Right lobe of liver (tissue), 4 donors: ENCODE measurements at regions not wholly inside any gene's neighbourhood (a gene's known extent, or its start where the extent isn't known, plus 50 kb on each side); places are given as distances from the start of the nearest gene placed in this dataset.

ENCODE experiments used
- CTCF ChIP-seq, 4 donors: fragments of 200-600 bp in 3 of 4; fragments of 450-650 bp in 1 of 4; IDR thresholded peaks; one replicate each; pipeline versions ENCODE4 v1.5.1 to v1.8.0; 2016 to 2022; ENCODE audit warnings: antibody characterized with exemption in 4 of 4, mild to moderate bottlenecking in 2 of 4
- POLR2A ChIP-seq: fragments of 450-650 bp; IDR thresholded peaks from one replicate; pipeline ENCODE4 v1.6.1; 2017; ENCODE audit warnings: antibody characterized with exemption, mild to moderate bottlenecking
- donor health status: DM: no; HTN: no; CAD: no.
- donor health status: DM: no; HTN: no; CAD: no.
- donor health status: DM: no; HTN: yes; CAD: no.

- no peak for TF ChIP-seq POLR2A
- TF ChIP-seq CTCF (IDR thresholded peaks at IDR 0.05) = no peak
Measured at GRCh38 chr1:23625929-23626535, 65.6 kb upstream of the RPL11 start.
